ENCODE measurements at regions not wholly inside any gene's neighbourhood (a gene's known extent, or its start where the extent isn't known, plus 50 kb on each side); places are given as distances from the start of the nearest gene placed in this dataset.

- 98% methylated on average over 5 of the region's 5 CpGs; no CpG with 5 or more reads in 1 of the 2 experiments for WGBS, 2 experiments (ENCODE audit: extremely low coverage in 1 of 2, insufficient coverage in 1 of 2, insufficient read length in 1 of 2, insufficient replicate concordance in 2 of 2, low coverage in 1 of 2, low lambda C conversion rate in 2 of 2, missing lambda C conversion rate in 1 of 2)
- no peak for FAIRE-seq
- H2AK5ac ChIP-seq (ENCODE audit: low read depth, low read length), result no peak overlapping the region
These were observed 375.7 kb downstream of the TENT5A start for GRCh38 chr6:81376745-81377144.

More at GRCh38 chr6:81376745-81377144, 375.7 kb downstream of the TENT5A start:
- H3K27ac ChIP-seq (ENCODE audit: low read depth, low read length), result no peak overlapping the region
- H3K4ac ChIP-seq (replicated peaks; ENCODE audit: insufficient read length, low read depth, low read length), result no peak overlapping the region
- H2BK5ac ChIP-seq (ENCODE audit: low read depth, low read length), result no peak overlapping the region
- no peaks in the 10 kb centered on the region for H3K23me2 ChIP-seq (ENCODE audit: low read depth, low read length)
- no peak overlapping the region for H3K9ac ChIP-seq (replicated peaks in 1 of 4; ENCODE audit: extremely low read depth in 1 of 4, low read depth in 3 of 4, low read length in 3 of 4)
- H4K8ac ChIP-seq (ENCODE audit: extremely low read depth, insufficient read depth, low read length), result no peak overlapping the region
- CTCF ChIA-PET (ENCODE audit: partially characterized antibody), result no interaction called here
- H3K79me2 ChIP-seq (ENCODE audit: control insufficient read depth in 1 of 2, insufficient read depth in 2 of 2, low read length in 2 of 2), result no peaks in the 10 kb centered on the region
- H2BK12ac ChIP-seq (ENCODE audit: low read depth, low read length), result no peak overlapping the region
- no peaks in the 10 kb centered on the region for H3K4me1 ChIP-seq (replicated peaks in 1 of 4; ENCODE audit: control insufficient read depth in 3 of 4, insufficient read depth in 4 of 4, low read length in 3 of 4)
- no peak overlapping the region for H4K5ac ChIP-seq (ENCODE audit: insufficient read length, low read depth, low read length)
- H3K27me3 ChIP-seq (replicated peaks in 1 of 4; ENCODE audit: control insufficient read depth in 3 of 4, extremely low read depth in 1 of 4, insufficient read depth in 3 of 4, low read length in 3 of 4), result no peaks in the 10 kb centered on the region
- no peak overlapping the region for H2BK15ac ChIP-seq (ENCODE audit: low read length)
- H3K79me1 ChIP-seq (ENCODE audit: low read depth, low read length), result no peaks in the 10 kb centered on the region
- H3K4me2 ChIP-seq (ENCODE audit: insufficient read depth in 1 of 2, low read depth in 2 of 2, low read length in 2 of 2), result no peak overlapping the region
- H3K56ac ChIP-seq (replicated peaks; ENCODE audit: insufficient read length, low read depth, low read length), result no peak overlapping the region
- no peak overlapping the region for H3K14ac ChIP-seq (ENCODE audit: insufficient read length)
- no peak overlapping the region for H3K4me3 ChIP-seq (ENCODE audit: extremely low read depth in 1 of 4, insufficient read depth in 2 of 4, low read depth in 3 of 4, low read length in 4 of 4)
- no peak overlapping the region for H2AFZ ChIP-seq (ENCODE audit: low read length)
- H3K9me3 ChIP-seq (ENCODE audit: insufficient read depth in 2 of 2, low read depth in 1 of 2, low read length in 1 of 2), result no peaks in the 10 kb centered on the region
- no peak overlapping the region for H3K23ac ChIP-seq (ENCODE audit: insufficient read length)
- no peak for TF ChIP-seq SAP30 (IDR thresholded peaks at IDR 0.05; ENCODE audit: insufficient read depth, insufficient replicate concordance, low read length)
- TF ChIP-seq MAFK (IDR thresholded peaks at IDR 0.05; ENCODE audit: low read depth, low read length), result no peak
- no peak for TF ChIP-seq TEAD4 (IDR thresholded peaks at IDR 0.05; ENCODE audit: low read depth, low read length)
- no peak for TF ChIP-seq POU5F1 (IDR thresholded peaks at IDR 0.05; ENCODE audit: low read depth, low read length)
- TF ChIP-seq JUND (IDR thresholded peaks at IDR 0.05; ENCODE audit: low read length), result no peak
- no peak for TF ChIP-seq SRF (IDR thresholded peaks at IDR 0.05; ENCODE audit: low read depth, low read length)
- TF ChIP-seq YY1 (IDR thresholded peaks at IDR 0.05; ENCODE audit: low read depth, low read length), result no peak
- H4K20me1 ChIP-seq (replicated peaks in 1 of 2; ENCODE audit: control insufficient read depth in 1 of 2, insufficient read depth in 2 of 2, low read length in 2 of 2), result no peaks in the 10 kb centered on the region
- POLR2A ChIA-PET (ENCODE audit: partially characterized antibody), result no interaction called here
- no peaks in the 10 kb centered on the region for H3K36me3 ChIP-seq (ENCODE audit: control insufficient read depth in 2 of 4, insufficient read depth in 4 of 4, low read length in 3 of 4)
- H4K91ac ChIP-seq (replicated peaks; ENCODE audit: insufficient read length, low read length), result no peak overlapping the region
- DNase-seq (ENCODE audit: low read depth in 1 of 2, low spot score in 2 of 2), result no peak
- no peak overlapping the region for H2BK20ac ChIP-seq (ENCODE audit: low read length)
- H3K18ac ChIP-seq (ENCODE audit: extremely low read depth, low read length), result no peak overlapping the region
- H2BK120ac ChIP-seq (replicated peaks; ENCODE audit: low read depth, low read length), result no peak overlapping the region

Measured in H1 (cell line).